GM21447 (cell line): ENCODE measurements at regions not wholly inside any gene's neighbourhood (a gene's known extent, or its start where the extent isn't known, plus 50 kb on each side); places are given as distances from the start of the nearest gene placed in this dataset.
"Not testable (repeated sequence)": the region's sequence is repeated elsewhere in the genome, so short reads cannot be mapped to it uniquely, and the experiment has no call there.

Experiments used
- ATAC-seq: cut with Tn5 transposase; IDR thresholded peaks from one replicate; pipeline ENCODE4 v1.9.1; 2021; ENCODE audit not compliant: unreplicated experiment

- ATAC-seq = no peak
Measured at GRCh38 chr6:145138469-145139139, 596.7 kb downstream of the EPM2A start.

- no peak for ATAC-seq
Measured at GRCh38 chr6:145139140-145139850, 596.0 kb downstream of the EPM2A start.

- no peak for ATAC-seq
Measured at GRCh38 chr6:145139895-145140294, 595.4 kb downstream of the EPM2A start.

- ATAC-seq = no peak
Measured at GRCh38 chr6:145141572-145141971, 593.7 kb downstream of the EPM2A start.

GRCh38 chr6:145142958-145143357 is 592.4 kb downstream of the EPM2A start:
- ATAC-seq = no peak

- ATAC-seq = no peak
Measured at GRCh38 chr6:145143379-145143778, 591.9 kb downstream of the EPM2A start.

GRCh38 chr6:145147559-145147958 is 587.8 kb downstream of the EPM2A start:
- no peak for ATAC-seq

GRCh38 chr6:145147981-145148749 is 587.2 kb downstream of the EPM2A start:
- peak; percentile 65 for ATAC-seq

- no peak for ATAC-seq
Measured at GRCh38 chr6:145148776-145149175, 586.5 kb downstream of the EPM2A start.

GRCh38 chr6:145151624-145152023 is 583.7 kb downstream of the EPM2A start:
- no peak for ATAC-seq

- ATAC-seq = no peak
Measured at GRCh38 chr6:145153495-145153894, 581.8 kb downstream of the EPM2A start.

- no peak for ATAC-seq
Measured at GRCh38 chr6:145155411-145155810, 579.9 kb downstream of the EPM2A start.

- no peak for ATAC-seq
Measured at GRCh38 chr6:145155873-145156782, 579.2 kb downstream of the EPM2A start.

GRCh38 chr6:145158636-145159035 is 576.7 kb downstream of the EPM2A start:
- ATAC-seq = not testable (repeated sequence)

- ATAC-seq = no peak
Measured at GRCh38 chr6:145159921-145160320, 575.4 kb downstream of the EPM2A start.

GRCh38 chr6:145161501-145161900 is 573.8 kb downstream of the EPM2A start:
- no peak for ATAC-seq

GRCh38 chr6:145169726-145170224 is 565.5 kb downstream of the EPM2A start:
- ATAC-seq = no peak

GRCh38 chr6:145175470-145175869 is 559.9 kb downstream of the EPM2A start:
- ATAC-seq = no peak

GRCh38 chr6:145178391-145178790 is 556.9 kb downstream of the EPM2A start:
- no peak for ATAC-seq

- no peak for ATAC-seq
Measured at GRCh38 chr6:145187491-145188206, 547.7 kb downstream of the EPM2A start.
